SK-N-SH (cell line): ENCODE measurements at regions not wholly inside any gene's neighbourhood (a gene's known extent, or its start where the extent isn't known, plus 50 kb on each side); places are given as distances from the start of the nearest gene placed in this dataset.

Experiments
- CTCF ChIA-PET: fragments of 300-600, 350-600 bp; formaldehyde crosslinking; extraction: SDS; loops from one replicate; lab custom pipeline; 2021; lab: Yijun Ruan, JAX
- POLR2A ChIA-PET: fragments of 350-600 bp; sonication (Branson Sonifier 250); formaldehyde crosslinking; extraction: SDS; loops from one replicate; lab custom pipeline; 2020; ENCODE audit warnings: antibody characterized with exemption, inconsistent platforms; lab: Yijun Ruan, JAX
- DNase-seq: peaks from one replicate; pipeline ENCODE4 v3.0.0; 2012
- H2AFZ ChIP-seq: fragments of 200-600 bp; sonication (generic); 2 replicates; pipeline ENCODE4 v1.8.1; 2016; ENCODE audit warnings: antibody characterized with exemption, mild to moderate bottlenecking, low read depth
- H3F3A ChIP-seq: fragments of 200-600 bp; sonication (generic); replicated peaks from 2 replicates; pipeline ENCODE3; 2016; ENCODE audit warnings: antibody characterized with exemption, mild to moderate bottlenecking; ENCODE audit not compliant: insufficient read depth
- H3K27ac ChIP-seq, 2 experiments: fragments of 200-500 bp in 1 of 2; fragments of 200-600 bp in 1 of 2; sonication (Bioruptor generic) in 1 of 2; sonication (generic), shearing (Covaris generic) in 1 of 2; 2 replicates each; pipeline versions ENCODE4 v1.5.1 to v1.6.1; 2014 to 2016; ENCODE audit warnings: low read depth in 2 of 2, inconsistent platforms in 1 of 2, low read length in 1 of 2, mild to moderate bottlenecking in 1 of 2, mixed read lengths in 1 of 2
- H3K27me3 ChIP-seq: fragments of 200-600 bp; sonication (generic), shearing (Covaris generic); 2 replicates; pipeline ENCODE4 v1.6.1; 2016; ENCODE audit warnings: mixed run types; ENCODE audit not compliant: insufficient read depth
- H3K36me3 ChIP-seq, 2 experiments: fragments of 200-500 bp in 1 of 2; fragments of 200-600 bp in 1 of 2; sonication (Bioruptor generic) in 1 of 2; sonication (generic) in 1 of 2; replicated peaks in 1 of 2; 2 replicates each; pipeline versions ENCODE3 to v1.5.1; 2014 to 2016; ENCODE audit warnings: low read length in 1 of 2, mild to moderate bottlenecking in 1 of 2; ENCODE audit not compliant: insufficient read depth in 2 of 2, control insufficient read depth in 1 of 2
- H3K4me1 ChIP-seq, 2 experiments: fragments of 200-500 bp in 1 of 2; fragments of 200-600 bp in 1 of 2; sonication (Bioruptor generic) in 1 of 2; sonication (generic), shearing (Covaris generic) in 1 of 2; 2 replicates each; pipeline versions ENCODE4 v1.5.1 to v1.6.1; 2014 to 2016; ENCODE audit warnings: low read depth in 1 of 2, low read length in 1 of 2, mixed run types in 1 of 2; ENCODE audit not compliant: insufficient read depth in 2 of 2, control insufficient read depth in 1 of 2
- H3K4me2 ChIP-seq: fragments of 200-600 bp; sonication (generic), shearing (Covaris generic); 2 replicates; pipeline ENCODE4 v1.6.1; 2017; ENCODE audit warnings: mixed run types
- H3K4me3 ChIP-seq, 2 experiments: fragments of 200-500 bp in 1 of 2; fragments of 200-600 bp in 1 of 2; sonication (Bioruptor generic) in 1 of 2; sonication (generic), shearing (Covaris generic) in 1 of 2; 2 replicates each; pipeline versions ENCODE4 v1.5.1 to v1.8.1; 2014 to 2016; ENCODE audit warnings: low read depth in 2 of 2, inconsistent platforms in 1 of 2, low read length in 1 of 2, mild to moderate bottlenecking in 1 of 2, mixed read lengths in 1 of 2, moderate library complexity in 1 of 2
- H3K79me2 ChIP-seq: fragments of 200-600 bp; sonication (generic); 2 replicates; pipeline ENCODE4 v1.8.1; 2017; ENCODE audit warnings: mild to moderate bottlenecking; ENCODE audit not compliant: insufficient read depth
- H3K9ac ChIP-seq: fragments of 200-600 bp; sonication (generic); 2 replicates; pipeline ENCODE4 v1.6.1; 2017; ENCODE audit warnings: mixed run types
- H3K9me2 ChIP-seq: fragments of 200-600 bp; sonication (generic); 2 replicates; pipeline ENCODE4 v1.6.1; 2017; ENCODE audit warnings: mixed run types
- H3K9me3 ChIP-seq: fragments of 200-600 bp; sonication (generic); 2 replicates; pipeline ENCODE4 v1.6.1; 2017; ENCODE audit warnings: mixed run types, mild to moderate bottlenecking, moderate library complexity
- H4K20me1 ChIP-seq: fragments of 200-600 bp; sonication (generic); 2 replicates; pipeline ENCODE4 v1.6.1; 2017; ENCODE audit warnings: mild to moderate bottlenecking, mixed run types; ENCODE audit not compliant: insufficient read depth
- CHD2 ChIP-seq: fragments of 150-350 bp; IDR thresholded peaks from 2 replicates; pipeline ENCODE4 v1.6.1; 2018; ENCODE audit warnings: low read length; ENCODE audit not compliant: partially characterized antibody
- EP300 ChIP-seq, 2 experiments: IDR thresholded peaks; 2 replicates each; pipeline versions ENCODE4 v1.4.0 to v1.6.1; 2012; ENCODE audit warnings: borderline replicate concordance in 1 of 2, low read depth in 1 of 2, low read length in 1 of 2
- FOXM1 ChIP-seq: IDR thresholded peaks from 2 replicates; pipeline ENCODE4 v1.4.0; 2012; ENCODE audit warnings: low read depth, mild to moderate bottlenecking
- GABPA ChIP-seq: IDR thresholded peaks from 2 replicates; pipeline ENCODE4 v1.4.0; 2012; ENCODE audit warnings: low read depth, mild to moderate bottlenecking
- GATA2 ChIP-seq: sonication (generic); formaldehyde crosslinking; IDR thresholded peaks from 2 replicates; pipeline ENCODE4 v1.5.0; 2020; ENCODE audit warnings: mild to moderate bottlenecking, missing genetic modification reagents
- JUND ChIP-seq: IDR thresholded peaks from 2 replicates; pipeline ENCODE4 v1.4.0; 2012
- NFIC ChIP-seq: IDR thresholded peaks from 2 replicates; pipeline ENCODE4 v1.4.0; 2012; ENCODE audit warnings: borderline replicate concordance
- RAD21 ChIP-seq: IDR thresholded peaks from 2 replicates; pipeline ENCODE4 v1.6.1; 2012; ENCODE audit warnings: mild to moderate bottlenecking, low read length
- REST ChIP-seq: IDR thresholded peaks from 2 replicates; pipeline ENCODE4 v1.6.1; 2012; ENCODE audit warnings: mild to moderate bottlenecking, low read depth, low read length, moderate library complexity
- SMC3 ChIP-seq: IDR thresholded peaks from 2 replicates; pipeline ENCODE4 v1.6.1; 2012; ENCODE audit warnings: low read depth, low read length, improper control_type of control experiment
- TCF12 ChIP-seq: IDR thresholded peaks from 2 replicates; pipeline ENCODE4 v1.4.0; 2012
- USF1 ChIP-seq: IDR thresholded peaks from 2 replicates; pipeline ENCODE4 v1.4.0; 2012; ENCODE audit warnings: low read depth, borderline replicate concordance
- USF2 ChIP-seq: fragments of 150-350 bp; IDR thresholded peaks from 2 replicates; pipeline ENCODE4 v1.6.1; 2017; ENCODE audit warnings: antibody characterized with exemption, low read length, low read depth, borderline replicate concordance
- WGBS: methylation state at CpG from one replicate; pipeline ENCODE4 v1.1.6; 2017; ENCODE audit warnings: low lambda C conversion rate; 5-methylcytosine and 5-hydroxymethylcytosine counted together

GRCh38 chr11:59283311-59283710, 70.6 kb upstream of the MPEG1 start:
- no peaks in the 10 kb centered on the region for H3K36me3 ChIP-seq
- no peaks in the 10 kb centered on the region for H3F3A ChIP-seq
- H3K9ac ChIP-seq, result no peak overlapping the region
- no peak overlapping the region for H3K4me3 ChIP-seq
- DNase-seq, result no peak
- peaks cover 7% of the 10 kb centered on the region; the same call in 1 of the 2 replicates for H3K27me3 ChIP-seq
- 21% methylated on average over 4 of the region's 4 CpGs for WGBS
- H3K4me2 ChIP-seq, result no peak overlapping the region
- H3K9me2 ChIP-seq, result no peaks in the 10 kb centered on the region
- CTCF ChIA-PET, result interaction anchor here (0.7 kb wide), 1 partner anchor 77 kb away, joined by 3 read pairs; no protein-coding TSS in a partner anchor
- H4K20me1 ChIP-seq, result no peaks in the 10 kb centered on the region
- H3K9me3 ChIP-seq, result no peaks in the 10 kb centered on the region
- H3K79me2 ChIP-seq, result no peaks in the 10 kb centered on the region
- POLR2A ChIA-PET, result no interaction called here
- H3K27ac ChIP-seq, result no peak overlapping the region
- H2AFZ ChIP-seq, result no peak overlapping the region
- H3K4me1 ChIP-seq, result no peaks in the 10 kb centered on the region
- no peak for TF ChIP-seq GATA2 (CRISPR knock-in tag)
- TF ChIP-seq, all 33 proteins: peak for 0

GRCh38 chr11:59281177-59281576, 68.5 kb upstream of the MPEG1 start:
- ChIA-PET CTCF (no interaction called here), POLR2A (no interaction called here)
- H3K9me3 ChIP-seq, result no peaks in the 10 kb centered on the region
- no peaks in the 10 kb centered on the region for H3K36me3 ChIP-seq
- 13% methylated on average over 2 of the region's 2 CpGs for WGBS
- no peak for DNase-seq
- H3K27ac ChIP-seq, result no peak overlapping the region
- no peaks in the 10 kb centered on the region for H3K9me2 ChIP-seq
- no peak overlapping the region for H3K4me2 ChIP-seq
- H3F3A ChIP-seq, result no peaks in the 10 kb centered on the region
- H3K27me3 ChIP-seq, result peaks cover 7% of the 10 kb centered on the region; the same call in 1 of the 2 replicates
- H3K4me1 ChIP-seq, result no peaks in the 10 kb centered on the region
- TF ChIP-seq GABPA, result no peak
- TF ChIP-seq USF1, result no peak
- no peaks in the 10 kb centered on the region for H3K79me2 ChIP-seq
- no peak overlapping the region for H3K4me3 ChIP-seq
- no peak overlapping the region for H2AFZ ChIP-seq
- no peaks in the 10 kb centered on the region for H4K20me1 ChIP-seq
- no peak overlapping the region for H3K9ac ChIP-seq

- no peaks in the 10 kb centered on the region for H3K36me3 ChIP-seq
- H3K4me2 ChIP-seq, result no peak overlapping the region
- no peaks in the 10 kb centered on the region for H3K9me3 ChIP-seq
- H3K27me3 ChIP-seq, result peaks cover 11% of the 10 kb centered on the region; the same call in 1 of the 2 replicates
- H3K4me3 ChIP-seq, result no peak overlapping the region
- DNase-seq, result no peak
- no peak for TF ChIP-seq CHD2
- no peak for TF ChIP-seq EP300 (IDR thresholded peaks at IDR 0.05; ENCODE audit: borderline replicate concordance in 1 of 2, low read depth in 1 of 2, low read length in 1 of 2)
- TF ChIP-seq GABPA, result no peak
- no peak for TF ChIP-seq REST
- no peak for TF ChIP-seq FOXM1
- TF ChIP-seq RAD21, result no peak
- TF ChIP-seq SMC3, result no peak
- no peak for TF ChIP-seq JUND
- TF ChIP-seq NFIC, result no peak
- TF ChIP-seq USF2, result no peak
- no peak for TF ChIP-seq TCF12
- 5% methylated on average over 3 of the region's 3 CpGs for WGBS
- no peak overlapping the region for H3K9ac ChIP-seq
- no peak overlapping the region for H3K27ac ChIP-seq
- ChIA-PET CTCF (interaction anchor here (1.2 to 1.7 kb wide), 2 partner anchors 102 to 115 kb away, joined by 3 read pairs; no protein-coding TSS in a partner anchor), POLR2A (no interaction called here)
- no peak overlapping the region for H2AFZ ChIP-seq
- no peaks in the 10 kb centered on the region for H3K9me2 ChIP-seq
- H3K79me2 ChIP-seq, result no peaks in the 10 kb centered on the region
- H4K20me1 ChIP-seq, result no peaks in the 10 kb centered on the region
- H3K4me1 ChIP-seq, result no peaks in the 10 kb centered on the region
- H3F3A ChIP-seq, result no peaks in the 10 kb centered on the region
These were observed 60.7 kb upstream of the MPEG1 start for GRCh38 chr11:59273373-59273841.
